Neuronal stem cell (in vitro differentiated cells): ENCODE measurements at regions not wholly inside any gene's neighbourhood (a gene's known extent, or its start where the extent isn't known, plus 50 kb on each side); places are given as distances from the start of the nearest gene placed in this dataset.
"Not testable (repeated sequence)": the region's sequence is repeated elsewhere in the genome, so short reads cannot be mapped to it uniquely, and the experiment has no call there.

Source experiments
- DNase-seq: peaks from one replicate; pipeline ENCODE4 v3.0.0-alpha.2; 2013; ENCODE audit warnings: low spot score
- H2AFZ ChIP-seq: one replicate; pipeline ENCODE4 v1.6.1; 2013; ENCODE audit warnings: mild to moderate bottlenecking, low read length, inconsistent platforms
- H2AK5ac ChIP-seq: 2 replicates; pipeline ENCODE4 v1.6.1; 2013; ENCODE audit warnings: low read depth, mild to moderate bottlenecking, inconsistent platforms, low read length, moderate library complexity, mixed read lengths
- H2BK120ac ChIP-seq: 2 replicates; pipeline ENCODE4 v1.6.1; 2013; ENCODE audit warnings: low read depth, mild to moderate bottlenecking, inconsistent platforms, low read length, moderate library complexity, mixed read lengths
- H2BK12ac ChIP-seq: one replicate; pipeline ENCODE4 v1.6.1; 2013; ENCODE audit warnings: low read length, inconsistent platforms
- H2BK15ac ChIP-seq: 2 replicates; pipeline ENCODE4 v1.6.1; 2013; ENCODE audit warnings: mild to moderate bottlenecking, low read length, inconsistent platforms, mixed read lengths
- H2BK5ac ChIP-seq: one replicate; pipeline ENCODE4 v1.6.1; 2013; ENCODE audit warnings: inconsistent platforms, mild to moderate bottlenecking, low read length, moderate library complexity
- H3K14ac ChIP-seq: one replicate; pipeline ENCODE4 v1.6.1; 2013; ENCODE audit warnings: low read length, inconsistent platforms
- H3K18ac ChIP-seq: 2 replicates; pipeline ENCODE4 v1.6.1; 2013; ENCODE audit warnings: low read length, inconsistent platforms
- H3K23ac ChIP-seq: 2 replicates; pipeline ENCODE4 v1.6.1; 2013; ENCODE audit warnings: low read depth, mild to moderate bottlenecking, mixed read lengths, low read length, inconsistent platforms; ENCODE audit not compliant: poor library complexity
- H3K27ac ChIP-seq: replicated peaks from 3 replicates; pipeline ENCODE4 v1.5.1; 2013; ENCODE audit warnings: low read length, inconsistent platforms
- H3K27me3 ChIP-seq, 3 experiments: 2 replicates each; pipeline ENCODE4 v1.6.1; 2013; ENCODE audit warnings: low read length in 3 of 3, mild to moderate bottlenecking in 2 of 3, inconsistent platforms in 1 of 3, low read depth in 1 of 3, mixed read lengths in 1 of 3, moderate library complexity in 1 of 3; ENCODE audit not compliant: control insufficient read depth in 3 of 3, insufficient read depth in 3 of 3
- H3K36me3 ChIP-seq, 2 donors: replicated peaks in 1 of 2; 2 replicates each; pipeline ENCODE4 v1.6.1; 2013; ENCODE audit warnings: low read length in 2 of 2; ENCODE audit not compliant: control insufficient read depth in 2 of 2, insufficient read depth in 2 of 2
- H3K4ac ChIP-seq: 2 replicates; pipeline ENCODE4 v1.6.1; 2013; ENCODE audit warnings: inconsistent platforms, mild to moderate bottlenecking, low read length, moderate library complexity
- H3K4me1 ChIP-seq, 2 donors: 1 replicate in 1 of 2; 2 replicates in 1 of 2; pipeline ENCODE4 v1.6.1; 2013; ENCODE audit warnings: low read length in 2 of 2, low read depth in 1 of 2; ENCODE audit not compliant: control insufficient read depth in 2 of 2, insufficient read depth in 1 of 2
- H3K4me2 ChIP-seq: one replicate; pipeline ENCODE4 v1.6.1; 2013; ENCODE audit warnings: mild to moderate bottlenecking, low read length, inconsistent platforms; ENCODE audit not compliant: insufficient read depth, poor library complexity, severe bottlenecking
- H3K4me3 ChIP-seq, 2 donors: 2 replicates each; pipeline ENCODE4 v1.5.1; 2013; ENCODE audit warnings: low read length in 2 of 2, mild to moderate bottlenecking in 2 of 2, inconsistent platforms in 1 of 2, moderate library complexity in 1 of 2
- H3K79me1 ChIP-seq: one replicate; pipeline ENCODE4 v1.6.1; 2013; ENCODE audit warnings: low read depth, mild to moderate bottlenecking, inconsistent platforms, low read length, moderate library complexity
- H3K9ac ChIP-seq: one replicate; pipeline ENCODE4 v1.6.1; 2013; ENCODE audit warnings: mild to moderate bottlenecking, low read depth, low read length, inconsistent platforms; ENCODE audit not compliant: poor library complexity
- H3K9me3 ChIP-seq, 2 donors: replicated peaks in 1 of 2; 2 replicates each; pipeline versions ENCODE3 to v1.6.1; 2013; ENCODE audit warnings: low read length in 2 of 2, mild to moderate bottlenecking in 2 of 2, inconsistent platforms in 1 of 2, low read depth in 1 of 2, mixed read lengths in 1 of 2, moderate library complexity in 1 of 2; ENCODE audit not compliant: control insufficient read depth in 2 of 2, insufficient read depth in 1 of 2
- H4K8ac ChIP-seq: one replicate; pipeline ENCODE4 v1.6.1; 2013; ENCODE audit warnings: low read depth, mild to moderate bottlenecking, inconsistent platforms, low read length, moderate library complexity
- H4K91ac ChIP-seq: one replicate; pipeline ENCODE4 v1.6.1; 2013; ENCODE audit warnings: low read length, low read depth, mild to moderate bottlenecking, inconsistent platforms; ENCODE audit not compliant: poor library complexity
- WGBS, 2 donors: extraction: QIAGEN DNeasy Blood & Tissue Kit; methylation state at CpG; one replicate each; pipeline ENCODE4 v1.1.7; 2013; ENCODE audit warnings: missing lambda C conversion rate in 2 of 2, mixed read lengths in 1 of 2; ENCODE audit not compliant: insufficient read length in 2 of 2, insufficient replicate concordance in 1 of 2; ENCODE audit errors: extremely low coverage in 2 of 2; 5-methylcytosine and 5-hydroxymethylcytosine counted together

- H3K36me3 ChIP-seq, H3K23ac ChIP-seq, H3K27me3 ChIP-seq, H3K9me3 ChIP-seq, H4K91ac ChIP-seq, H2AK5ac ChIP-seq, H3K4me3 ChIP-seq, H3K9ac ChIP-seq, H3K14ac ChIP-seq, H3K4me1 ChIP-seq, H4K8ac ChIP-seq, H2BK5ac ChIP-seq, H3K18ac ChIP-seq, H3K4ac ChIP-seq, DNase-seq, H2BK15ac ChIP-seq, H3K27ac ChIP-seq, H2AFZ ChIP-seq, H2BK120ac ChIP-seq, H3K4me2 ChIP-seq, H2BK12ac ChIP-seq, H3K79me1 ChIP-seq: not testable (repeated sequence)
- WGBS, 2 donors: no CpG with 5 or more reads among the region's 4 CpGs
These were observed 617.9 kb downstream of the KCTD12 start for GRCh38 chr13:76268307-76268706.

- H3K27me3 ChIP-seq: no peaks in the 10 kb centered on the region
- H3K9me3 ChIP-seq: no peaks in the 10 kb centered on the region
- H3K18ac ChIP-seq: no peak overlapping the region
- no peak overlapping the region for H2BK120ac ChIP-seq
- H4K91ac ChIP-seq: no peak overlapping the region
- no peak overlapping the region for H3K23ac ChIP-seq
- H4K8ac ChIP-seq: no peak overlapping the region
- no peak overlapping the region for H3K9ac ChIP-seq
- no CpG with 5 or more reads among the region's 3 CpGs for WGBS, 2 donors
- no peak overlapping the region for H3K4me2 ChIP-seq
- no peak overlapping the region for H2BK5ac ChIP-seq
- no peak overlapping the region for H3K27ac ChIP-seq
- H3K4me3 ChIP-seq: no peak overlapping the region
- H3K4me1 ChIP-seq: no peaks in the 10 kb centered on the region
- no peak overlapping the region for H2BK12ac ChIP-seq
- DNase-seq: no peak
- no peak overlapping the region for H3K4ac ChIP-seq
- H2BK15ac ChIP-seq: no peak overlapping the region
- no peak overlapping the region for H2AK5ac ChIP-seq
- H3K79me1 ChIP-seq: no peaks in the 10 kb centered on the region
- no peak overlapping the region for H2AFZ ChIP-seq
- H3K36me3 ChIP-seq: no peaks in the 10 kb centered on the region
- no peak overlapping the region for H3K14ac ChIP-seq
These were observed 619.0 kb downstream of the KCTD12 start for GRCh38 chr13:76267216-76267615.

- WGBS, 2 donors: no CpG with 5 or more reads among the region's 1 CpG
- no peak overlapping the region for H2AK5ac ChIP-seq
These were observed 619.6 kb downstream of the KCTD12 start for GRCh38 chr13:76266561-76266960.

GRCh38 chr13:76250211-76250610 lies 614.1 kb downstream of the LMO7 start:
- no peak for DNase-seq
- Histone ChIP-seq H2BK15ac (no peak overlapping the region), H3K27ac (no peak overlapping the region), H2BK12ac (no peak overlapping the region), H4K8ac (no peak overlapping the region), H3K14ac (no peak overlapping the region), H3K9ac (no peak overlapping the region), H2AK5ac (no peak overlapping the region), H4K91ac (no peak overlapping the region), H3K4me3 (no peak overlapping the region), H2BK120ac (no peak overlapping the region), H3K79me1 (no peaks in the 10 kb centered on the region), H3K4ac (no peak overlapping the region), H2AFZ (no peak overlapping the region), H3K27me3 (no peaks in the 10 kb centered on the region), H2BK5ac (no peak overlapping the region), H3K23ac (no peak overlapping the region), H3K9me3 (no peaks in the 10 kb centered on the region), H3K4me2 (no peak overlapping the region), H3K36me3 (no peaks in the 10 kb centered on the region), H3K18ac (no peak overlapping the region), H3K4me1 (no peaks in the 10 kb centered on the region)
- WGBS, 2 donors: no CpG with 5 or more reads among the region's 2 CpGs

More at GRCh38 chr13:76266561-76266960, 619.6 kb downstream of the KCTD12 start:
- no peak overlapping the region for H3K4me2 ChIP-seq
- no peak overlapping the region for H3K23ac ChIP-seq
- no peak overlapping the region for H4K91ac ChIP-seq
- no peak overlapping the region for H2AFZ ChIP-seq
- no peak overlapping the region for H2BK120ac ChIP-seq
- DNase-seq: no peak
- H3K18ac ChIP-seq: no peak overlapping the region
- no peak overlapping the region for H2BK15ac ChIP-seq
- H3K9me3 ChIP-seq: no peaks in the 10 kb centered on the region
- no peaks in the 10 kb centered on the region for H3K36me3 ChIP-seq
- no peak overlapping the region for H3K4me3 ChIP-seq
- H3K27ac ChIP-seq: no peak overlapping the region
- H4K8ac ChIP-seq: no peak overlapping the region
- H3K4me1 ChIP-seq: no peaks in the 10 kb centered on the region
- H3K79me1 ChIP-seq: no peaks in the 10 kb centered on the region
- H3K4ac ChIP-seq: no peak overlapping the region
- H2BK5ac ChIP-seq: no peak overlapping the region
- no peaks in the 10 kb centered on the region for H3K27me3 ChIP-seq
- no peak overlapping the region for H3K9ac ChIP-seq
- no peak overlapping the region for H3K14ac ChIP-seq
- no peak overlapping the region for H2BK12ac ChIP-seq
